ENCODE measurements at regions not wholly inside any gene's neighbourhood (a gene's known extent, or its start where the extent isn't known, plus 50 kb on each side); places are given as distances from the start of the nearest gene placed in this dataset.
"Not testable (repeated sequence)": the region's sequence is repeated elsewhere in the genome, so short reads cannot be mapped to it uniquely, and the experiment has no call there.

DNA sequence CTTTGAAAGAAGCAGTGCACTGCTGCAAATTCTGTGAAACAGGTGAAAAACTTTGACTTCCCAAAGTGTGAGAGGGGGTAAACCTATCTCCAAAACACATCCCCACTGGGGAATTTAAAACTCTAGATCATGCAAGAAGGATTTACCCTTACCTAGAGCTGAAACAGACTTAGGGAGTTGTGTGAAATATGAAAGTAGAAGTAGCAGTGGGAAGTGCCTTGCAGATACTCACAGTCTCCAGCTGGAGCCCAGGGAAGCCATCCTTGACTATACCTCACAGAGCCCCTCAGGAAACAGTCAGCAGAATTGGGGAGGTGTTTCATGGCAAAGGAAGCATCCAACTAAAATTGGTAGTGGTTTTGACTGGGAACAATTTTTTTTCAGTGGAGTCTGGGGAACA is 185.5 kb downstream of the ZFY start:
- H3K9me2 ChIP-seq (ENCODE audit: insufficient read depth); H2AFZ ChIP-seq (ENCODE audit: low read depth, low read length, poor library complexity, severe bottlenecking); H3K27ac ChIP-seq (ENCODE audit: low read depth, low read length); ATAC-seq; RAD21 ChIA-PET (ENCODE audit: low non-redundant PET in 1 of 2, low total read pairs in 2 of 2, uncharacterized antibody in 2 of 2, unreplicated experiment in 2 of 2); BruUV-seq (replicated peaks); POLR2A ChIA-PET; H3K4me1 ChIP-seq (ENCODE audit: control insufficient read depth in 1 of 2, insufficient read depth in 2 of 2, low read length in 2 of 2); DNase-seq (ENCODE audit: low read depth, low spot score); H3K36me3 ChIP-seq (ENCODE audit: control insufficient read depth in 1 of 2, insufficient read depth in 2 of 2, low read length in 2 of 2); CTCF ChIA-PET; H3K9me3 ChIP-seq (ENCODE audit: control insufficient read depth in 1 of 2, insufficient read depth in 1 of 2, low read depth in 1 of 2, low read length in 2 of 2); H3K27me3 ChIP-seq (ENCODE audit: insufficient read depth, low read length); H4K20me1 ChIP-seq (ENCODE audit: insufficient read depth); H3K9ac ChIP-seq (ENCODE audit: low read length); H3K4me3 ChIP-seq (replicated peaks in 1 of 2; ENCODE audit: low read depth in 1 of 2, low read length in 2 of 2); intact Hi-C loops (cut with micrococcal nuclease); H3K4me2 ChIP-seq (ENCODE audit: low read length); H3K79me2 ChIP-seq (ENCODE audit: insufficient read depth, low read length): not testable (repeated sequence)

DNA sequence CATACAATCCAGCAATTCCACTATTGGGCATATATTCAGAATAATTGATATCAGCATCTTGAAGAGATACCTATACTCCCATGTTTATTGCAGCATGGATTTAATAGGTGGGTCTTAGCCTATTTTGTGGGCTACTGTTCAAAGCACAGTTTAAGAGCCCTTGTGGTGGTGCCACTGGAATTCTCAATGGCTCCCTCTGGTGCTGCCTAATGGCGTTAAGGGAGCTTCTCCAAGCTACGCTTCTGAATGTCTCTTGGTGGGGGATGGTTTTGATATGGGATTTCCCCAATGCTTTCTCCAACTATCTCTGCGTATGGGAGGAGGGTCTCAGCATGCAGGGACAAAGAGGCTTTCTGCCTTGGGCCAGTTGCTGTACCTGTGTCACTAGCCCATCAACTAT is 188.3 kb downstream of the ZFY start:
- H3K9me3 ChIP-seq (ENCODE audit: control insufficient read depth in 1 of 2, insufficient read depth in 1 of 2, low read depth in 1 of 2, low read length in 2 of 2); H3K27ac ChIP-seq (ENCODE audit: low read depth, low read length); H2AFZ ChIP-seq (ENCODE audit: low read depth, low read length, poor library complexity, severe bottlenecking); H3K4me2 ChIP-seq (ENCODE audit: low read length); CTCF ChIA-PET; RAD21 ChIA-PET (ENCODE audit: low non-redundant PET in 1 of 2, low total read pairs in 2 of 2, uncharacterized antibody in 2 of 2, unreplicated experiment in 2 of 2); H3K27me3 ChIP-seq (ENCODE audit: insufficient read depth, low read length); BruUV-seq (replicated peaks); POLR2A ChIA-PET; H3K79me2 ChIP-seq (ENCODE audit: insufficient read depth, low read length); H3K36me3 ChIP-seq (ENCODE audit: control insufficient read depth in 1 of 2, insufficient read depth in 2 of 2, low read length in 2 of 2); ATAC-seq; H3K9me2 ChIP-seq (ENCODE audit: insufficient read depth); DNase-seq (ENCODE audit: low read depth, low spot score); H3K9ac ChIP-seq (ENCODE audit: low read length); H4K20me1 ChIP-seq (ENCODE audit: insufficient read depth); H3K4me1 ChIP-seq (ENCODE audit: control insufficient read depth in 1 of 2, insufficient read depth in 2 of 2, low read length in 2 of 2); intact Hi-C loops (cut with micrococcal nuclease); H3K4me3 ChIP-seq (replicated peaks in 1 of 2; ENCODE audit: low read depth in 1 of 2, low read length in 2 of 2): not testable (repeated sequence)

DNA sequence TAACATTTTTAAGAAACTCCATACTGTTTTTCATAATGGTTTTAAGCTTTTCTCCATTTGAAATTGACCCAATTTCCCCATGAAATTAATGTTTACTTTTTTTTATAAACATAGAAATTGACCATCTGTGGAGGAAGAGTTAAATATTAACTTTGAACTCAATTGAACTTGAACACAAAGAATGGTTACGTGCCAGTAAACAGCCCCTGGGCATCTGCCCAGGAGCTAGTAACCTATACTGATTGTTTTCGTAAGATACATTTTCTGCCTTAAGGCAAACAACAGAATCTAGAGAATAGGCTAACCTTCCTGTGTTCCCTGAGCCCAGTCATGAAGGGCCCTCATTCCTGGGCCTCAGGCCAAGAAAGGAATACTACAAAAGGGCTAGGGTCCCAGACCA is 235.9 kb downstream of the ZFY start:
- BruUV-seq (replicated peaks); POLR2A ChIA-PET: not testable (repeated sequence)

DNA sequence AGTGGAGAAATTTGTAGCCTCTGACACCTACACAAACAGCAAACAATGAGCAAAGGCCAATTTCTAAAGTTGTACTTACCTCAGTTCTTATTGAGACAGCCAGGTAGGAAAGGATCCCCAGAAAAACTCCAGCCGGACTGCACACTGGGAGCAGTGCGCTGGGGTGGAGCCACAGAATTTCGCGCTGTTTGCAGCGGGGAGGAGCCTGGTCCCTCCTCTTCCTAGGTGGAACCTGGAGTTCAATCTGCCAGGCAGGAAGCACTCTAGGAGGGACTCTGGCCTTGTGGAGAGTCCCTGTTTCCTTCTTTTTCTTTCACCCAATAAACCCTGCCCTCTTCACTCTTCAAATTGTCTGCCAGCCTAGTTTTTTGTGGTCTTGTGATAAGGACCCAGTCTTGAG is 259.9 kb downstream of the ZFY start:
- DNase-seq (ENCODE audit: low read depth, low spot score); POLR2A ChIA-PET; H3K27me3 ChIP-seq (ENCODE audit: insufficient read depth, low read length); H3K9me2 ChIP-seq (ENCODE audit: insufficient read depth); H3K27ac ChIP-seq (ENCODE audit: low read depth, low read length); H3K9me3 ChIP-seq (ENCODE audit: control insufficient read depth in 1 of 2, insufficient read depth in 1 of 2, low read depth in 1 of 2, low read length in 2 of 2); BruUV-seq (replicated peaks); H4K20me1 ChIP-seq (ENCODE audit: insufficient read depth); H3K4me1 ChIP-seq (ENCODE audit: control insufficient read depth in 1 of 2, insufficient read depth in 2 of 2, low read length in 2 of 2); H3K36me3 ChIP-seq (ENCODE audit: control insufficient read depth in 1 of 2, insufficient read depth in 2 of 2, low read length in 2 of 2); intact Hi-C loops (cut with micrococcal nuclease); CTCF ChIA-PET; RAD21 ChIA-PET (ENCODE audit: low non-redundant PET in 1 of 2, low total read pairs in 2 of 2, uncharacterized antibody in 2 of 2, unreplicated experiment in 2 of 2); H2AFZ ChIP-seq (ENCODE audit: low read depth, low read length, poor library complexity, severe bottlenecking); H3K79me2 ChIP-seq (ENCODE audit: insufficient read depth, low read length): not testable (repeated sequence)
- ATAC-seq: peak; percentile 84
- H3K4me3 ChIP-seq (replicated peaks in 1 of 2; ENCODE audit: low read depth in 1 of 2, low read length in 2 of 2): peak overlapping the region; percentile 27 to 28; a peak in 3 of 4 replicates
- H3K9ac ChIP-seq (ENCODE audit: low read length): peak overlapping the region; percentile 27; the same call in 1 of the 2 replicates
- peak overlapping the region; percentile 30 for H3K4me2 ChIP-seq (ENCODE audit: low read length)

More for the DNA sequence above, 235.9 kb downstream of the ZFY start:
- ATAC-seq; RAD21 ChIA-PET (ENCODE audit: low non-redundant PET in 1 of 2, low total read pairs in 2 of 2, uncharacterized antibody in 2 of 2, unreplicated experiment in 2 of 2); H3K27me3 ChIP-seq (ENCODE audit: insufficient read depth, low read length); H3K9me3 ChIP-seq (ENCODE audit: control insufficient read depth in 1 of 2, insufficient read depth in 1 of 2, low read depth in 1 of 2, low read length in 2 of 2); H3K9me2 ChIP-seq (ENCODE audit: insufficient read depth); H3K9ac ChIP-seq (ENCODE audit: low read length); H2AFZ ChIP-seq (ENCODE audit: low read depth, low read length, poor library complexity, severe bottlenecking); H3K36me3 ChIP-seq (ENCODE audit: control insufficient read depth in 1 of 2, insufficient read depth in 2 of 2, low read length in 2 of 2); H3K27ac ChIP-seq (ENCODE audit: low read depth, low read length); H4K20me1 ChIP-seq (ENCODE audit: insufficient read depth); CTCF ChIA-PET; H3K4me1 ChIP-seq (ENCODE audit: control insufficient read depth in 1 of 2, insufficient read depth in 2 of 2, low read length in 2 of 2); H3K4me3 ChIP-seq (replicated peaks in 1 of 2; ENCODE audit: low read depth in 1 of 2, low read length in 2 of 2); DNase-seq (ENCODE audit: low read depth, low spot score); H3K79me2 ChIP-seq (ENCODE audit: insufficient read depth, low read length); intact Hi-C loops (cut with micrococcal nuclease); H3K4me2 ChIP-seq (ENCODE audit: low read length): not testable (repeated sequence)

DNA sequence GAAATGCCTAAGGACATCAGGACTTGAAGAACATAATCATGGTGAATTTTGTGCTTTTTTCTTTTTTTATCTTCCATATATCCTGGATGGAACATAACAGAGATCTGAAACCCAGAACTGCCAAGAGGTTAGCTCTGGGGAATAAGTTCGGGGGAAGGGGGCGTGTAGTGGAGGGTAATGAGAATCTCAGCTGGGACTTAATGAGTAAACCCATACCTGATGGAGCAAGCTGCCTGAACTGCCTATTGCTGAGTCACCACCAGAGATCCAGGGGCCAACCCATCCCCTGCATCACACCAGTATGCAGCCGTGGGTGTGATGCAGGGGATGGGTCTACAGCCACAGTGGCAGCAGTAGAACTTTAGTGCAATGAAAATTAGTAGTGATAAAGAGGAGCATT is 267.1 kb downstream of the ZFY start:
- POLR2A ChIA-PET; intact Hi-C loops (cut with micrococcal nuclease); H3K4me1 ChIP-seq (ENCODE audit: control insufficient read depth in 1 of 2, insufficient read depth in 2 of 2, low read length in 2 of 2); H3K9me3 ChIP-seq (ENCODE audit: control insufficient read depth in 1 of 2, insufficient read depth in 1 of 2, low read depth in 1 of 2, low read length in 2 of 2); H3K36me3 ChIP-seq (ENCODE audit: control insufficient read depth in 1 of 2, insufficient read depth in 2 of 2, low read length in 2 of 2); H3K27ac ChIP-seq (ENCODE audit: low read depth, low read length); H3K27me3 ChIP-seq (ENCODE audit: insufficient read depth, low read length); H3K79me2 ChIP-seq (ENCODE audit: insufficient read depth, low read length); ATAC-seq; H3K4me2 ChIP-seq (ENCODE audit: low read length); H2AFZ ChIP-seq (ENCODE audit: low read depth, low read length, poor library complexity, severe bottlenecking); DNase-seq (ENCODE audit: low read depth, low spot score); H3K4me3 ChIP-seq (replicated peaks in 1 of 2; ENCODE audit: low read depth in 1 of 2, low read length in 2 of 2); H3K9ac ChIP-seq (ENCODE audit: low read length); H4K20me1 ChIP-seq (ENCODE audit: insufficient read depth); RAD21 ChIA-PET (ENCODE audit: low non-redundant PET in 1 of 2, low total read pairs in 2 of 2, uncharacterized antibody in 2 of 2, unreplicated experiment in 2 of 2); CTCF ChIA-PET; BruUV-seq (replicated peaks); H3K9me2 ChIP-seq (ENCODE audit: insufficient read depth): not testable (repeated sequence)
